CD14-positive monocyte (primary cell): ENCODE measurements at regions not wholly inside any gene's neighbourhood (a gene's known extent, or its start where the extent isn't known, plus 50 kb on each side); places are given as distances from the start of the nearest gene placed in this dataset.

Experiments used
- DNase-seq, 3 donors: peaks; one replicate each; pipeline ENCODE4 v3.0.0-alpha.2; 2011 to 2022
- H2AFZ ChIP-seq: 2 replicates; pipeline ENCODE4 v1.6.0; 2012; ENCODE audit warnings: mild to moderate bottlenecking, low read depth, low read length, inconsistent platforms; ENCODE audit not compliant: insufficient read depth, poor library complexity, severe bottlenecking
- H3K27ac ChIP-seq, 2 donors: 1 replicate in 1 of 2; 2 replicates in 1 of 2; pipeline ENCODE4 v1.5.1; 2012 to 2013; ENCODE audit warnings: low read length in 2 of 2, control low read depth in 1 of 2, inconsistent platforms in 1 of 2, low read depth in 1 of 2, mild to moderate bottlenecking in 1 of 2
- H3K27me3 ChIP-seq, 2 donors: one replicate each; pipeline versions ENCODE4 v1.6.0 to v1.6.1; 2011 to 2013; ENCODE audit warnings: low read length in 2 of 2; ENCODE audit not compliant: control insufficient read depth in 2 of 2, insufficient read depth in 2 of 2
- H3K36me3 ChIP-seq, 2 donors: replicated peaks in 1 of 2; 1 replicate in 1 of 2; 2 replicates in 1 of 2; pipeline versions ENCODE4 v1.5.1 to v1.6.1; 2012 to 2013; ENCODE audit warnings: low read length in 2 of 2, control low read depth in 1 of 2, inconsistent platforms in 1 of 2, mild to moderate bottlenecking in 1 of 2; ENCODE audit not compliant: insufficient read depth in 2 of 2, control insufficient read depth in 1 of 2
- H3K4me1 ChIP-seq, 2 donors: 1 replicate in 1 of 2; 2 replicates in 1 of 2; pipeline versions ENCODE4 v1.5.1 to v1.6.1; 2012 to 2013; ENCODE audit warnings: low read length in 2 of 2, control low read depth in 1 of 2, inconsistent platforms in 1 of 2, mild to moderate bottlenecking in 1 of 2, moderate library complexity in 1 of 2; ENCODE audit not compliant: insufficient read depth in 2 of 2, control insufficient read depth in 1 of 2
- H3K4me2 ChIP-seq: replicated peaks from 2 replicates; pipeline ENCODE3; 2012; ENCODE audit warnings: low read length, moderate library complexity, mild to moderate bottlenecking; ENCODE audit not compliant: poor library complexity, severe bottlenecking; ENCODE audit errors: extremely low read depth
- H3K4me3 ChIP-seq, 3 experiments: fragments of 200-600 bp in 1 of 3; sonication (generic) in 1 of 3; replicated peaks in 1 of 3; 1 replicate in 2 of 3; 2 replicates in 1 of 3; pipeline ENCODE4 v1.5.1; 2011 to 2013; ENCODE audit warnings: low read length in 3 of 3, mild to moderate bottlenecking in 3 of 3, control low read depth in 2 of 3, low read depth in 2 of 3, inconsistent platforms in 1 of 3, moderate library complexity in 1 of 3
- H3K79me2 ChIP-seq: 2 replicates; pipeline ENCODE4 v1.6.0; 2012; ENCODE audit warnings: mild to moderate bottlenecking, control low read depth, inconsistent platforms, low read length, moderate library complexity; ENCODE audit not compliant: insufficient read depth
- H3K9ac ChIP-seq: 2 replicates; pipeline ENCODE4 v1.6.0; 2017; ENCODE audit warnings: low read length, mild to moderate bottlenecking; ENCODE audit not compliant: insufficient read depth, poor library complexity, severe bottlenecking
- H3K9me3 ChIP-seq, 2 donors: replicated peaks in 1 of 2; 1 replicate in 1 of 2; 2 replicates in 1 of 2; pipeline versions ENCODE4 v1.5.1 to v1.6.1; 2012 to 2013; ENCODE audit warnings: low read length in 2 of 2, control low read depth in 1 of 2; ENCODE audit not compliant: control insufficient read depth in 1 of 2, insufficient read depth in 1 of 2
- H4K20me1 ChIP-seq: 2 replicates; pipeline ENCODE4 v1.6.0; 2012; ENCODE audit warnings: mild to moderate bottlenecking, low read length, control low read depth, moderate library complexity; ENCODE audit not compliant: insufficient read depth
- H3K27ac Mint-ChIP-seq, 7 donors: one replicate each; pipeline ENCODE4 v1.8.0; 2020; ENCODE audit warnings: mild to moderate bottlenecking in 7 of 7, mixed read lengths in 7 of 7, moderate library complexity in 6 of 7, inconsistent platforms in 2 of 7
- H3K27me3 Mint-ChIP-seq, 3 donors: one replicate each; pipeline ENCODE4 v1.8.0; 2021 to 2022; ENCODE audit warnings: low read depth in 3 of 3, mild to moderate bottlenecking in 3 of 3, mixed read lengths in 3 of 3, moderate library complexity in 3 of 3, inconsistent platforms in 1 of 3
- H3K36me3 Mint-ChIP-seq, 2 donors: one replicate each; pipeline ENCODE4 v1.8.0; 2020; ENCODE audit warnings: mixed read lengths in 2 of 2, inconsistent platforms in 1 of 2, mild to moderate bottlenecking in 1 of 2
- H3K4me1 Mint-ChIP-seq: one replicate; pipeline ENCODE4 v1.8.0; 2020; ENCODE audit warnings: mild to moderate bottlenecking, mixed read lengths
- H3K4me3 Mint-ChIP-seq, 2 donors: one replicate each; pipeline ENCODE4 v1.8.0; 2020; ENCODE audit warnings: mild to moderate bottlenecking in 2 of 2, mixed read lengths in 2 of 2, moderate library complexity in 1 of 2
- H3K9me3 Mint-ChIP-seq, 7 donors: one replicate each; pipeline ENCODE4 v1.8.0; 2020 to 2022; ENCODE audit warnings: mixed read lengths in 7 of 7, mild to moderate bottlenecking in 6 of 7, moderate library complexity in 6 of 7, inconsistent platforms in 2 of 7
- WGBS: methylation state at CpG from one replicate; pipeline ENCODE4 v1.1.5; 2013; ENCODE audit warnings: missing lambda C conversion rate; ENCODE audit not compliant: insufficient coverage; 5-methylcytosine and 5-hydroxymethylcytosine counted together
- intact Hi-C, 2 donors: fragments of 100-400 bp; cut with micrococcal nuclease; formaldehyde crosslinking; loops; one replicate each; pipeline versions ENCODE4 v1.15.0 to v1.15.1; 2023
- TF ChIP-seq, protein P1 (sequence below): fragments of 200-600 bp; IDR thresholded peaks from one replicate; pipeline ENCODE4 v1.8.0; 2022; ENCODE audit warnings: antibody characterized with exemption, mild to moderate bottlenecking

GRCh38 chr10:15436696-15437095 lies 65.6 kb upstream of the FAM171A1 start:
- Histone ChIP-seq H3K4me1 (no peaks in the 10 kb centered on the region), H3K9ac (no peak overlapping the region), H4K20me1 (no peaks in the 10 kb centered on the region), H3K79me2 (no peaks in the 10 kb centered on the region), H3K9me3 (no peaks in the 10 kb centered on the region), H3K27ac (no peak overlapping the region), H3K36me3 (no peaks in the 10 kb centered on the region), H3K27me3 (peaks cover 0 to 7% of the 10 kb centered on the region in 2 donors), H3K4me2 (no peak overlapping the region), H3K4me3 (no peak overlapping the region), H2AFZ (no peak overlapping the region)
- TF ChIP-seq, protein P1, sequence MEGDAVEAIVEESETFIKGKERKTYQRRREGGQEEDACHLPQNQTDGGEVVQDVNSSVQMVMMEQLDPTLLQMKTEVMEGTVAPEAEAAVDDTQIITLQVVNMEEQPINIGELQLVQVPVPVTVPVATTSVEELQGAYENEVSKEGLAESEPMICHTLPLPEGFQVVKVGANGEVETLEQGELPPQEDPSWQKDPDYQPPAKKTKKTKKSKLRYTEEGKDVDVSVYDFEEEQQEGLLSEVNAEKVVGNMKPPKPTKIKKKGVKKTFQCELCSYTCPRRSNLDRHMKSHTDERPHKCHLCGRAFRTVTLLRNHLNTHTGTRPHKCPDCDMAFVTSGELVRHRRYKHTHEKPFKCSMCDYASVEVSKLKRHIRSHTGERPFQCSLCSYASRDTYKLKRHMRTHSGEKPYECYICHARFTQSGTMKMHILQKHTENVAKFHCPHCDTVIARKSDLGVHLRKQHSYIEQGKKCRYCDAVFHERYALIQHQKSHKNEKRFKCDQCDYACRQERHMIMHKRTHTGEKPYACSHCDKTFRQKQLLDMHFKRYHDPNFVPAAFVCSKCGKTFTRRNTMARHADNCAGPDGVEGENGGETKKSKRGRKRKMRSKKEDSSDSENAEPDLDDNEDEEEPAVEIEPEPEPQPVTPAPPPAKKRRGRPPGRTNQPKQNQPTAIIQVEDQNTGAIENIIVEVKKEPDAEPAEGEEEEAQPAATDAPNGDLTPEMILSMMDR, result no peak
- Mint-ChIP-seq H3K36me3 (no peaks in the 10 kb centered on the region), H3K27me3 (peaks cover 11 to 28% (median 15%) of the 10 kb centered on the region in 3 donors), H3K27ac (no peak overlapping the region), H3K4me1 (peaks cover 7% of the 10 kb centered on the region), H3K4me3 (no peak overlapping the region), H3K9me3 (peaks cover 0 to 2% (median 0%) of the 10 kb centered on the region in 7 donors)
- no CpG with 5 or more reads among the region's 5 CpGs for WGBS
- intact Hi-C loops, result no loop called here
- no peak for DNase-seq

- TF ChIP-seq, protein P1, result peak; percentile 79
- H3K27ac ChIP-seq, result no peak overlapping the region
- H3K27ac Mint-ChIP-seq, result no peak overlapping the region
These were observed 62.9 kb upstream of the FAM171A1 start for GRCh38 chr10:15433850-15434537.

More at GRCh38 chr10:15433850-15434537, 62.9 kb upstream of the FAM171A1 start:
- Histone ChIP-seq H4K20me1 (no peaks in the 10 kb centered on the region), H3K4me3 (peak overlapping the region in 2 of 3 experiments; percentile 25 to 59), H3K36me3 (no peaks in the 10 kb centered on the region), H3K9ac (peak overlapping the region; percentile 10), H3K4me1 (no peaks in the 10 kb centered on the region), H2AFZ (peak overlapping the region; percentile 69), H3K79me2 (no peaks in the 10 kb centered on the region), H3K27me3 (peaks cover 0 to 2% of the 10 kb centered on the region in 2 donors), H3K4me2 (peak overlapping the region; percentile 57), H3K9me3 (no peaks in the 10 kb centered on the region)
- Mint-ChIP-seq H3K27me3 (peaks cover 6 to 21% (median 9%) of the 10 kb centered on the region in 3 donors), H3K36me3 (no peaks in the 10 kb centered on the region), H3K9me3 (peaks cover 0 to 7% (median 0%) of the 10 kb centered on the region in 7 donors), H3K4me1 (peaks cover 3% of the 10 kb centered on the region), H3K4me3 (peak overlapping the region; percentile 64 to 94)
- WGBS, result 40% methylated on average over 7 of the region's 9 CpGs
- peak; percentile 3 to 24 (median 11) for DNase-seq
- intact Hi-C loops, result no loop called here
